ENCODE measurements at regions not wholly inside any gene's neighbourhood (a gene's known extent, or its start where the extent isn't known, plus 50 kb on each side); places are given as distances from the start of the nearest gene placed in this dataset.

GRCh38 chr1:29823561-29823960 is 587.2 kb downstream of the PTPRU start:
- 90 to 93% methylated on average over 4 of the region's 4 CpGs for WGBS, 2 donors

DNA sequence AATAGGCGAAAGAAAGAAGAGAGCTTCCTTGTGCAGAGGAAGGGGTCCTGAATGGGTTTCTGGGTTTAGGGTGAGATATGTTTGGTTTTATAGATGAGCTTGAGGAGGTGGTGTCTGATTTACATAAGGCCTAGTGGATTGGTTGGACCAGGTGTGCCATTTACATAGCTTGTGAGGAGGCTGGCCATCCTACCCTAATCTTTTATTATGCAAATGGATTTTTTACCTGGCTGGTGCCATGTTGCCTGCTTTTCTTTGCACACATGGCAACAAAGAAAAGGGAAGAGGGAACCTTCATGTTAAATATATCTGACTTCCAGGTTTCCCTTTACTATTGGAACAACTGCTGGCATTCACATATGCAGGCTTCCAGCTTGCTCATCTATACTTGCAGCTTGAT is 585.3 kb downstream of the PTPRU start:
- TF ChIP-seq EP300 (IDR thresholded peaks at IDR 0.05) (no peak), POLR2A (IDR thresholded peaks at IDR 0.05) (no peak), CTCF (IDR thresholded peaks at IDR 0.05) (no peak)
- DNase-seq (ENCODE audit: low spot score in 2 of 2): no peak
- Histone ChIP-seq H3K36me3 (no peaks in the 10 kb centered on the region), H3K4me3 (no peak overlapping the region), H3K27ac (no peak overlapping the region), H3K9me3 (peaks cover 0 to 10% (median 0%) of the 10 kb centered on the region in 4 donors), H3K27me3 (peaks cover 0 to 4% of the 10 kb centered on the region in 2 donors), H3K4me1 (no peaks in the 10 kb centered on the region)
- 94 to 95% methylated on average over 1 of the region's 1 CpG for WGBS, 2 donors

More at GRCh38 chr1:29823561-29823960, 587.2 kb downstream of the PTPRU start:
- no peak for DNase-seq (ENCODE audit: low spot score in 2 of 2)
- H3K27me3 ChIP-seq: peaks cover 0 to 4% of the 10 kb centered on the region in 2 donors
- TF ChIP-seq EP300 (IDR thresholded peaks at IDR 0.05) (no peak), CTCF (IDR thresholded peaks at IDR 0.05) (no peak), POLR2A (IDR thresholded peaks at IDR 0.05) (no peak)
- no peaks in the 10 kb centered on the region for H3K4me1 ChIP-seq
- no peak overlapping the region for H3K4me3 ChIP-seq
- peaks cover 0 to 10% (median 0%) of the 10 kb centered on the region in 4 donors for H3K9me3 ChIP-seq
- H3K36me3 ChIP-seq: no peaks in the 10 kb centered on the region
- H3K27ac ChIP-seq: no peak overlapping the region

DNA sequence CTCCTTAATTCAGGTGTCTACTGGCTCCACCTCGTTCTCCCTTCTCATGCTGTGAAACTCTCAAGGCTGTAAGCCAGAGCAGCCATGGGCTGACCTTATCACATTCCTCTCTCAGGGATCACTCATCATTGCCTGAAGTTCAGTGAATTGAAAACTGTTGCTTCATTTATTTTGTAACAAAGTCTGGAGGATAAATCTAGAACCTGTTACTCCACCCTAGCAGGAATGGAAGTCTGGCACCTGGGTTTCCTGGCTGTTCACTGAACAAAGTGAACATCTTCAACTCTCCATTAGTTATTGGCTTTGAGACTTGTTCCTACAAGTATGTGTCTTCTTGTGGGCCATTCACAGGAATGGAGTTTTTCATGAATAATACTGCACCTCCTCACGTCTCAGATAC is 584.1 kb downstream of the PTPRU start:
- Histone ChIP-seq H3K9me3 (peaks cover 0 to 10% (median 0%) of the 10 kb centered on the region in 4 donors), H3K4me1 (no peaks in the 10 kb centered on the region), H3K27ac (no peak overlapping the region), H3K4me3 (no peak overlapping the region), H3K36me3 (no peaks in the 10 kb centered on the region), H3K27me3 (peaks cover 0 to 4% of the 10 kb centered on the region in 2 donors)
- TF ChIP-seq POLR2A (IDR thresholded peaks at IDR 0.05): no peak
- TF ChIP-seq EP300 (IDR thresholded peaks at IDR 0.05): no peak
- TF ChIP-seq CTCF (IDR thresholded peaks at IDR 0.05): no peak
- 63 to 71% methylated on average over 2 of the region's 2 CpGs for WGBS, 2 donors
- no peak for DNase-seq (ENCODE audit: low spot score in 2 of 2)

- Histone ChIP-seq H3K36me3 (no peaks in the 10 kb centered on the region), H3K27me3 (no peaks in the 10 kb centered on the region), H3K4me1 (no peaks in the 10 kb centered on the region), H3K4me3 (no peak overlapping the region), H3K27ac (no peak overlapping the region), H3K9me3 (no peaks in the 10 kb centered on the region)
- TF ChIP-seq POLR2A (IDR thresholded peaks at IDR 0.05) (no peak), CTCF (IDR thresholded peaks at IDR 0.05) (no peak), EP300 (IDR thresholded peaks at IDR 0.05) (no peak)
- 58 to 64% methylated on average over 10 of the region's 10 CpGs for WGBS, 2 donors
- DNase-seq (ENCODE audit: low spot score in 2 of 2): no peak
Observed at GRCh38 chr1:29812408-29813135, 576.2 kb downstream of the PTPRU start.

DNA sequence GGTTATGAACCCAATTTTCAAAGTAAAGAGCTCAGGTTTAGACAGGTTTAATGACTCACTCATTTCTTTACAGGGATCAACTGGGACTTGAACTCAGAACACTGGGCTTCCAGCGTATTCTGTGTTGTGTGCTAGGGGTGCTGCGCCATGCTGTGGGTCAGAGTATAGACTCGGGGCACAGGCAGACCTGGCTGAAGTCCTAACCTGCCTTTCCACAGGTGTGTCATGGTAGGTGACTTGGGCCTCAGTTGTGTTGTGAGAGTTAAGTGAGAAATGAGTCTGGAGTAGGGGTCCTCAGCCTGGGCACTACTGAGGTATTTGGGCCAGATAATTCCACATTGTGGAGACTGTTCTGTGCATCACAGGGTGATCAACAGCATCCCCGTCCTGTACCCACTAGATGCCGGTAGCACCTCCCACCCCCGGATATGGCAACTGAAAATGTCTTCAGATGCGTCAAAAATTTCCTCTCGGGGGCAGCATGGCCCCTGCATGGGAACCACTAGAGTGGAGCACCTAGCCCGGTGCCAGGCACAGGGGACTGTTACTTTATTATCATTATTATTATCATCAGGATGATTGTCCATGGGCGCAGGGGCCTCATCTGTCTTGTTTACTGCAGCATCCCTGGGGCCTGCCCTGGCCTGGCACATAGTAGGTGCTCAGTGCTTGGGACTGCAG is 575.5 kb downstream of the PTPRU start:
- H3K9me3 ChIP-seq: no peaks in the 10 kb centered on the region
- H3K27me3 ChIP-seq: no peaks in the 10 kb centered on the region
- H3K4me3 ChIP-seq: no peak overlapping the region
- no peaks in the 10 kb centered on the region for H3K4me1 ChIP-seq
- no peak for DNase-seq (ENCODE audit: low spot score in 2 of 2)
- H3K27ac ChIP-seq: no peak overlapping the region
- 84 to 87% methylated on average over 10 of the region's 10 CpGs for WGBS, 2 donors
- TF ChIP-seq CTCF (IDR thresholded peaks at IDR 0.05): no peak
- no peak for TF ChIP-seq EP300 (IDR thresholded peaks at IDR 0.05)
- no peak for TF ChIP-seq POLR2A (IDR thresholded peaks at IDR 0.05)
- no peaks in the 10 kb centered on the region for H3K36me3 ChIP-seq
